ENCODE measurements at regions not wholly inside any gene's neighbourhood (a gene's known extent, or its start where the extent isn't known, plus 50 kb on each side); places are given as distances from the start of the nearest gene placed in this dataset.
A peak's percentile ranks its signal among the peaks of the same experiment; 100 is the strongest.

DNA sequence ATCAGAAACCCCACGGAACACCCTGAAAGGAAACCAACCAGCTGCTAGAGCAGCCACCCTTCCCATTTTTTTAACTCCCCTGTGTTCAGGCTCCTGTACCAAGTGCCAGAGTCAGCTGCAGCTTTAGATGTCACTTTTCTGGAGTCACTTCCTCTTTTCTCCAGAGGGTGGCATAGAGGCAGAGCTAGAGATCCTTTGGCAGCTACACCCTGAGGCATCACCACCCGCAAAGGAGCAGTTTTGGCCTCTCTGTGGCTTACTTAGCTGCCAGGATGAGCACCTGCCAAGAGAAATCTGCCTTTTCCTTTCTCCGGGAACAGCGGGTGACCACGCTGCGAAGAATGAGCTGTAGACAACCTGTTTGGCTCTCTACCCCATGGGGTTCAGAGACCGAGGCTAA, 58.0 kb upstream of the CHRDL1 start:
- POLR2A ChIA-PET = no interaction called here
- Histone ChIP-seq H3K9me1 (replicated peaks; ENCODE audit: control insufficient read depth, extremely low read depth, insufficient read depth, low read length) (no peaks in the 10 kb centered on the region), H3K27ac (ENCODE audit: insufficient read depth, low read depth, low read length) (no peak overlapping the region), H3K4me3 (replicated peaks in 1 of 3; ENCODE audit: insufficient read depth in 1 of 3, low read depth in 1 of 3, low read length in 3 of 3) (no peak overlapping the region), H3K4me2 (ENCODE audit: insufficient read depth, low read length) (no peak overlapping the region), H2AFZ (ENCODE audit: low read depth, low read length) (no peak overlapping the region), H3K36me3 (ENCODE audit: control insufficient read depth in 2 of 2, extremely low read depth in 1 of 2, insufficient read depth in 2 of 2, low read length in 2 of 2) (no peaks in the 10 kb centered on the region), H3K27me3 (ENCODE audit: control insufficient read depth in 2 of 2, insufficient read depth in 2 of 2, low read length in 2 of 2) (no peaks in the 10 kb centered on the region), H3K4me1 (ENCODE audit: control insufficient read depth, extremely low read depth, insufficient read depth, low read length) (no peaks in the 10 kb centered on the region), H3K9me3 (replicated peaks; ENCODE audit: control insufficient read depth, insufficient read depth, low read length) (no peaks in the 10 kb centered on the region), H3K9ac (replicated peaks; ENCODE audit: extremely low read depth, insufficient read depth, low read length) (no peak overlapping the region), H3K79me2 (ENCODE audit: control insufficient read depth, insufficient read depth, low read length) (no peaks in the 10 kb centered on the region), H4K20me1 (replicated peaks; ENCODE audit: control insufficient read depth, extremely low read depth, insufficient read depth, low read length) (no peaks in the 10 kb centered on the region)
- intact Hi-C loops (cut with micrococcal nuclease) = loop anchor here (10.0 kb wide), 1 partner anchor 391 kb away; no protein-coding TSS in a partner anchor
- no peak for TF ChIP-seq POLR2AphosphoS5 (IDR thresholded peaks at IDR 0.05; ENCODE audit: insufficient read depth, low read depth, low read length)
- TF ChIP-seq EZH2 (IDR thresholded peaks at IDR 0.05; ENCODE audit: borderline replicate concordance, low read depth, low read length, severe bottlenecking) = no peak
- TF ChIP-seq, protein P1, sequence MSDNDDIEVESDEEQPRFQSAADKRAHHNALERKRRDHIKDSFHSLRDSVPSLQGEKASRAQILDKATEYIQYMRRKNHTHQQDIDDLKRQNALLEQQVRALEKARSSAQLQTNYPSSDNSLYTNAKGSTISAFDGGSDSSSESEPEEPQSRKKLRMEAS (IDR thresholded peaks at IDR 0.05; ENCODE audit: insufficient read depth, insufficient read length) = no peak
- no TSS peak for BruUV-seq (replicated peaks)
- dilution Hi-C loops (cut with MboI; ENCODE audit: extremely low pct_ligation_motif_present, low sequenced_read_pairs) = no loop called here
- CTCF ChIA-PET = interaction anchor here (0.8 to 1.9 kb wide), 2 partner anchors 402 to 592 kb away, joined by 3 to 5 read pairs; no protein-coding TSS in a partner anchor
- FAIRE-seq = no peak
- DNase-seq (ENCODE audit: low read depth, low spot score) = no peak

DNA sequence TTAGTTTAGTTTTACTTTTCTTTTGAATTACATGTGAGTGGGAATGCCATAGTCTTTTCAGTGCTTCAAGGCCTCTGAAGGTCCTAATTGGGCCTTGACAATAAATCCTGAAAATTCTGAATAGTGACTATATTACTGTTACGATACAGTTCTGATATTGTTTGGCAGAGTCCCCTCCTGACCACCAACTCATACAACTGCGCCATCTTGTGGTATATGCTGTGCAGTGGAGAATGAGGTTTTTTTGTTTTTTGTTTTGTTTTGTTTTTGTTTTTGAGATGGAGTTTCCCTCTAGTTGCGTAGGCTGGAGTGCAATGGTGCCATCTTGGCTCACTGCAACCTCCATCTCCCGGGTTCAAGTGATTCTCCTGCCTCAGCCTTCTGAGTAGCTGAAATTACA, 56.6 kb upstream of the CHRDL1 start:
- DNase-seq (ENCODE audit: low read depth, low spot score) = no peak
- H3K36me3 ChIP-seq (ENCODE audit: control insufficient read depth in 2 of 2, extremely low read depth in 1 of 2, insufficient read depth in 2 of 2, low read length in 2 of 2) = no peaks in the 10 kb centered on the region
- no peak overlapping the region for H3K9ac ChIP-seq (replicated peaks; ENCODE audit: extremely low read depth, insufficient read depth, low read length)
- intact Hi-C loops (cut with micrococcal nuclease) = loop anchor here (1.0 to 10.0 kb wide), 2 partner anchors 393 to 402 kb away; no protein-coding TSS in a partner anchor
- H3K27me3 ChIP-seq (ENCODE audit: control insufficient read depth in 2 of 2, insufficient read depth in 2 of 2, low read length in 2 of 2) = no peaks in the 10 kb centered on the region
- H3K4me3 ChIP-seq (replicated peaks in 1 of 3; ENCODE audit: insufficient read depth in 1 of 3, low read depth in 1 of 3, low read length in 3 of 3) = no peak overlapping the region
- BruUV-seq (replicated peaks) = no TSS peak
- no peak overlapping the region for H3K4me2 ChIP-seq (ENCODE audit: insufficient read depth, low read length)
- no peaks in the 10 kb centered on the region for H4K20me1 ChIP-seq (replicated peaks; ENCODE audit: control insufficient read depth, extremely low read depth, insufficient read depth, low read length)
- TF ChIP-seq POLR2AphosphoS5 (IDR thresholded peaks at IDR 0.05; ENCODE audit: insufficient read depth, low read depth, low read length) = no peak
- TF ChIP-seq, protein P2, sequence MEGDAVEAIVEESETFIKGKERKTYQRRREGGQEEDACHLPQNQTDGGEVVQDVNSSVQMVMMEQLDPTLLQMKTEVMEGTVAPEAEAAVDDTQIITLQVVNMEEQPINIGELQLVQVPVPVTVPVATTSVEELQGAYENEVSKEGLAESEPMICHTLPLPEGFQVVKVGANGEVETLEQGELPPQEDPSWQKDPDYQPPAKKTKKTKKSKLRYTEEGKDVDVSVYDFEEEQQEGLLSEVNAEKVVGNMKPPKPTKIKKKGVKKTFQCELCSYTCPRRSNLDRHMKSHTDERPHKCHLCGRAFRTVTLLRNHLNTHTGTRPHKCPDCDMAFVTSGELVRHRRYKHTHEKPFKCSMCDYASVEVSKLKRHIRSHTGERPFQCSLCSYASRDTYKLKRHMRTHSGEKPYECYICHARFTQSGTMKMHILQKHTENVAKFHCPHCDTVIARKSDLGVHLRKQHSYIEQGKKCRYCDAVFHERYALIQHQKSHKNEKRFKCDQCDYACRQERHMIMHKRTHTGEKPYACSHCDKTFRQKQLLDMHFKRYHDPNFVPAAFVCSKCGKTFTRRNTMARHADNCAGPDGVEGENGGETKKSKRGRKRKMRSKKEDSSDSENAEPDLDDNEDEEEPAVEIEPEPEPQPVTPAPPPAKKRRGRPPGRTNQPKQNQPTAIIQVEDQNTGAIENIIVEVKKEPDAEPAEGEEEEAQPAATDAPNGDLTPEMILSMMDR (IDR thresholded peaks at IDR 0.05; ENCODE audit: extremely low read depth in 1 of 2, insufficient read depth in 1 of 2, low read depth in 1 of 2, low read length in 2 of 2) = peak in 1 of 2 donors; percentile 36
- TF ChIP-seq EZH2 (IDR thresholded peaks at IDR 0.05; ENCODE audit: borderline replicate concordance, low read depth, low read length, severe bottlenecking) = no peak
- no peak for TF ChIP-seq POLR2A (IDR thresholded peaks at IDR 0.05; ENCODE audit: low read depth, low read length)
- no peak for TF ChIP-seq FOS (IDR thresholded peaks at IDR 0.05; ENCODE audit: borderline replicate concordance, insufficient read depth, low read length)
- TF ChIP-seq, protein P1 (IDR thresholded peaks at IDR 0.05; ENCODE audit: insufficient read depth, insufficient read length) = no peak
- dilution Hi-C loops (cut with MboI; ENCODE audit: extremely low pct_ligation_motif_present, low sequenced_read_pairs) = no loop called here
- ChIA-PET POLR2A (no interaction called here), CTCF (no interaction called here)
- H3K9me1 ChIP-seq (replicated peaks; ENCODE audit: control insufficient read depth, extremely low read depth, insufficient read depth, low read length) = no peaks in the 10 kb centered on the region
- H3K9me3 ChIP-seq (replicated peaks; ENCODE audit: control insufficient read depth, insufficient read depth, low read length) = no peaks in the 10 kb centered on the region
- no peaks in the 10 kb centered on the region for H3K79me2 ChIP-seq (ENCODE audit: control insufficient read depth, insufficient read depth, low read length)
- no peak overlapping the region for H2AFZ ChIP-seq (ENCODE audit: low read depth, low read length)
- H3K27ac ChIP-seq (ENCODE audit: insufficient read depth, low read depth, low read length) = no peak overlapping the region
- peak; percentile 28 for FAIRE-seq
- no peaks in the 10 kb centered on the region for H3K4me1 ChIP-seq (ENCODE audit: control insufficient read depth, extremely low read depth, insufficient read depth, low read length)

Measured in endothelial cell of umbilical vein (primary cell).